Trophoblast cell (in vitro differentiated cells and primary cell): ENCODE measurements at regions not wholly inside any gene's neighbourhood (a gene's known extent, or its start where the extent isn't known, plus 50 kb on each side); places are given as distances from the start of the nearest gene placed in this dataset.

Experiments used
- DNase-seq, 2 donors: peaks; one replicate each; pipeline ENCODE4 v3.0.0-alpha.2; 2016
- H2AFZ ChIP-seq: 2 replicates; pipeline ENCODE4 v1.6.1; 2013; ENCODE audit warnings: low read length, moderate library complexity, mild to moderate bottlenecking; ENCODE audit not compliant: insufficient read depth, poor library complexity
- H2AK5ac ChIP-seq: 2 replicates; pipeline ENCODE4 v1.6.1; 2013; ENCODE audit warnings: mild to moderate bottlenecking, low read length
- H2BK120ac ChIP-seq: 2 replicates; pipeline ENCODE4 v1.6.1; 2013; ENCODE audit warnings: low read length, mild to moderate bottlenecking, moderate library complexity; ENCODE audit not compliant: insufficient read depth, poor library complexity
- H2BK12ac ChIP-seq: 2 replicates; pipeline ENCODE4 v1.6.1; 2013; ENCODE audit warnings: mild to moderate bottlenecking, low read length, moderate library complexity
- H2BK5ac ChIP-seq: 2 replicates; pipeline ENCODE4 v1.6.1; 2013; ENCODE audit warnings: low read length, low read depth, moderate library complexity, mild to moderate bottlenecking; ENCODE audit not compliant: poor library complexity
- H3K14ac ChIP-seq: 2 replicates; pipeline ENCODE4 v1.6.1; 2013; ENCODE audit warnings: mild to moderate bottlenecking, low read length
- H3K18ac ChIP-seq: 2 replicates; pipeline ENCODE4 v1.6.1; 2013; ENCODE audit warnings: mild to moderate bottlenecking, low read length
- H3K23ac ChIP-seq: 2 replicates; pipeline ENCODE4 v1.6.1; 2013; ENCODE audit warnings: low read length
- H3K27ac ChIP-seq: 2 replicates; pipeline ENCODE4 v1.5.1; 2013; ENCODE audit warnings: low read depth, mild to moderate bottlenecking, inconsistent platforms, low read length, moderate library complexity
- H3K27me3 ChIP-seq: 2 replicates; pipeline ENCODE4 v1.6.1; 2013; ENCODE audit warnings: inconsistent platforms, mild to moderate bottlenecking, low read length, moderate library complexity; ENCODE audit not compliant: insufficient read depth
- H3K36me3 ChIP-seq, 2 experiments: 1 replicate in 1 of 2; 2 replicates in 1 of 2; pipeline ENCODE4 v1.6.1; 2013; ENCODE audit warnings: low read length in 2 of 2, mild to moderate bottlenecking in 2 of 2, moderate library complexity in 1 of 2; ENCODE audit not compliant: insufficient read depth in 2 of 2, control insufficient read depth in 1 of 2
- H3K4ac ChIP-seq: 2 replicates; pipeline ENCODE4 v1.6.1; 2013; ENCODE audit warnings: low read depth, mild to moderate bottlenecking, low read length, moderate library complexity
- H3K4me1 ChIP-seq, 2 experiments: 1 replicate in 1 of 2; 2 replicates in 1 of 2; pipeline ENCODE4 v1.6.1; 2013; ENCODE audit warnings: low read length in 2 of 2, mild to moderate bottlenecking in 2 of 2, moderate library complexity in 1 of 2; ENCODE audit not compliant: insufficient read depth in 2 of 2, control insufficient read depth in 1 of 2
- H3K4me2 ChIP-seq: 2 replicates; pipeline ENCODE4 v1.6.1; 2013; ENCODE audit warnings: inconsistent platforms, mild to moderate bottlenecking, low read length, moderate library complexity
- H3K4me3 ChIP-seq: 2 replicates; pipeline ENCODE4 v1.5.1; 2013; ENCODE audit warnings: mild to moderate bottlenecking, low read depth, low read length, inconsistent platforms
- H3K79me1 ChIP-seq: one replicate; pipeline ENCODE4 v1.6.1; 2013; ENCODE audit warnings: low read length
- H3K79me2 ChIP-seq: 2 replicates; pipeline ENCODE4 v1.6.1; 2013; ENCODE audit warnings: low read length, mild to moderate bottlenecking; ENCODE audit not compliant: control insufficient read depth, insufficient read depth, poor library complexity
- H3K9ac ChIP-seq: 2 replicates; pipeline ENCODE4 v1.6.1; 2013; ENCODE audit warnings: mild to moderate bottlenecking, low read length
- H3K9me3 ChIP-seq: 2 replicates; pipeline ENCODE4 v1.6.1; 2013; ENCODE audit warnings: low read depth, mild to moderate bottlenecking, control low read depth, inconsistent platforms, low read length; ENCODE audit not compliant: insufficient read depth
- H4K12ac ChIP-seq: 2 replicates; pipeline ENCODE4 v1.6.1; 2013; ENCODE audit warnings: low read depth, mild to moderate bottlenecking, low read length, moderate library complexity
- H4K8ac ChIP-seq: 2 replicates; pipeline ENCODE4 v1.6.1; 2013; ENCODE audit warnings: low read depth, mild to moderate bottlenecking, low read length, moderate library complexity
- H4K91ac ChIP-seq: one replicate; pipeline ENCODE4 v1.6.1; 2013; ENCODE audit warnings: low read depth, mild to moderate bottlenecking, low read length, moderate library complexity
- WGBS: extraction: QIAGEN DNeasy Blood & Tissue Kit; methylation state at CpG from one replicate; pipeline ENCODE4 v1.1.7; 2013; ENCODE audit warnings: missing lambda C conversion rate; ENCODE audit not compliant: insufficient read length, insufficient coverage; ENCODE audit errors: extremely low coverage; 5-methylcytosine and 5-hydroxymethylcytosine counted together

- no peak overlapping the region for H3K9ac ChIP-seq
- H2AFZ ChIP-seq: no peak overlapping the region
- no peak overlapping the region for H2BK12ac ChIP-seq
- no peak overlapping the region for H4K12ac ChIP-seq
- no peak overlapping the region for H3K27ac ChIP-seq
- no peak overlapping the region for H3K14ac ChIP-seq
- no peak overlapping the region for H4K8ac ChIP-seq
- no peaks in the 10 kb centered on the region for H3K79me1 ChIP-seq
- H4K91ac ChIP-seq: no peak overlapping the region
- H3K4ac ChIP-seq: no peak overlapping the region
- H2BK5ac ChIP-seq: no peak overlapping the region
- no peaks in the 10 kb centered on the region for H3K79me2 ChIP-seq
- H3K27me3 ChIP-seq: no peaks in the 10 kb centered on the region
- H3K18ac ChIP-seq: no peak overlapping the region
- H3K36me3 ChIP-seq: no peaks in the 10 kb centered on the region
- H2BK120ac ChIP-seq: no peak overlapping the region
- peak in 1 of 2 donors; percentile 25 for DNase-seq
- H3K9me3 ChIP-seq: peaks cover 7% of the 10 kb centered on the region
- no peaks in the 10 kb centered on the region for H3K4me1 ChIP-seq
- H3K4me3 ChIP-seq: no peak overlapping the region
- no peak overlapping the region for H2AK5ac ChIP-seq
- H3K23ac ChIP-seq: no peak overlapping the region
- no peak overlapping the region for H3K4me2 ChIP-seq
Observed at GRCh38 chr11:23206741-23207336, 346.6 kb upstream of the CCDC179 start.

- H3K9ac ChIP-seq: no peak overlapping the region
- H3K79me2 ChIP-seq: no peaks in the 10 kb centered on the region
- no peaks in the 10 kb centered on the region for H3K4me1 ChIP-seq
- no peak overlapping the region for H3K4ac ChIP-seq
- H3K36me3 ChIP-seq: no peaks in the 10 kb centered on the region
- no CpG with 5 or more reads among the region's 3 CpGs for WGBS
- H3K23ac ChIP-seq: no peak overlapping the region
- no peaks in the 10 kb centered on the region for H3K9me3 ChIP-seq
- H4K8ac ChIP-seq: no peak overlapping the region
- no peak overlapping the region for H3K14ac ChIP-seq
- DNase-seq: peak in 1 of 2 donors; percentile 43
- H2BK12ac ChIP-seq: no peak overlapping the region
- H3K18ac ChIP-seq: no peak overlapping the region
- no peak overlapping the region for H2BK120ac ChIP-seq
- no peak overlapping the region for H3K4me3 ChIP-seq
- H3K4me2 ChIP-seq: no peak overlapping the region
- no peaks in the 10 kb centered on the region for H3K27me3 ChIP-seq
- no peak overlapping the region for H4K91ac ChIP-seq
- no peak overlapping the region for H4K12ac ChIP-seq
- no peak overlapping the region for H2AFZ ChIP-seq
- no peak overlapping the region for H3K27ac ChIP-seq
- H3K79me1 ChIP-seq: no peaks in the 10 kb centered on the region
- no peak overlapping the region for H2AK5ac ChIP-seq
- no peak overlapping the region for H2BK5ac ChIP-seq
Observed at GRCh38 chr11:23211221-23211620, 350.9 kb upstream of the CCDC179 start.

- no peak overlapping the region for H3K23ac ChIP-seq
- H3K27me3 ChIP-seq: no peaks in the 10 kb centered on the region
- H3K4me2 ChIP-seq: no peak overlapping the region
- no peak overlapping the region for H4K91ac ChIP-seq
- H3K4ac ChIP-seq: no peak overlapping the region
- no peaks in the 10 kb centered on the region for H3K79me1 ChIP-seq
- no peaks in the 10 kb centered on the region for H3K36me3 ChIP-seq
- no peak overlapping the region for H2BK5ac ChIP-seq
- H3K14ac ChIP-seq: no peak overlapping the region
- H3K4me3 ChIP-seq: no peak overlapping the region
- H3K79me2 ChIP-seq: no peaks in the 10 kb centered on the region
- no peak overlapping the region for H2AFZ ChIP-seq
- no peaks in the 10 kb centered on the region for H3K4me1 ChIP-seq
- DNase-seq: no peak
- no peak overlapping the region for H4K8ac ChIP-seq
- no peak overlapping the region for H4K12ac ChIP-seq
- no CpG with 5 or more reads among the region's 1 CpG for WGBS
- H3K9me3 ChIP-seq: no peaks in the 10 kb centered on the region
- H3K18ac ChIP-seq: no peak overlapping the region
- H2BK120ac ChIP-seq: no peak overlapping the region
- no peak overlapping the region for H3K9ac ChIP-seq
- H2AK5ac ChIP-seq: no peak overlapping the region
- H2BK12ac ChIP-seq: no peak overlapping the region
- no peak overlapping the region for H3K27ac ChIP-seq
Observed at GRCh38 chr11:23212807-23213206, 352.5 kb upstream of the CCDC179 start.

GRCh38 chr11:23217072-23217471, 356.8 kb upstream of the CCDC179 start:
- no peak for DNase-seq
- no peak overlapping the region for H3K4me2 ChIP-seq
- WGBS: no CpG with 5 or more reads among the region's 9 CpGs
- no peak overlapping the region for H3K4ac ChIP-seq
- no peak overlapping the region for H2AK5ac ChIP-seq
- H3K9ac ChIP-seq: no peak overlapping the region
- H3K9me3 ChIP-seq: no peaks in the 10 kb centered on the region
- H4K12ac ChIP-seq: no peak overlapping the region
- no peaks in the 10 kb centered on the region for H3K27me3 ChIP-seq
- H3K18ac ChIP-seq: no peak overlapping the region
- no peak overlapping the region for H2AFZ ChIP-seq
- no peak overlapping the region for H3K23ac ChIP-seq
- H4K91ac ChIP-seq: no peak overlapping the region
- no peaks in the 10 kb centered on the region for H3K36me3 ChIP-seq
- no peak overlapping the region for H3K4me3 ChIP-seq
- no peak overlapping the region for H3K27ac ChIP-seq
- no peak overlapping the region for H2BK12ac ChIP-seq
- no peak overlapping the region for H2BK120ac ChIP-seq
- H2BK5ac ChIP-seq: no peak overlapping the region
- no peak overlapping the region for H3K14ac ChIP-seq
- no peak overlapping the region for H4K8ac ChIP-seq
- no peaks in the 10 kb centered on the region for H3K79me2 ChIP-seq
- no peaks in the 10 kb centered on the region for H3K4me1 ChIP-seq
- no peaks in the 10 kb centered on the region for H3K79me1 ChIP-seq
